GM10248 (cell line): ENCODE measurements at regions not wholly inside any gene's neighbourhood (a gene's known extent, or its start where the extent isn't known, plus 50 kb on each side); places are given as distances from the start of the nearest gene placed in this dataset.

Source experiments
- CTCF ChIA-PET: fragments of 300-600 bp; sonication (Branson Sonifier 250); formaldehyde crosslinking; extraction: SDS; loops from one replicate; lab custom pipeline; 2021; ENCODE audit warnings: antibody characterized with exemption; lab: Yijun Ruan, JAX
- POLR2A ChIA-PET: fragments of 350-650 bp; sonication (Branson Sonifier 250); formaldehyde crosslinking; extraction: SDS; loops from one replicate; lab custom pipeline; 2020; ENCODE audit warnings: antibody characterized with exemption; lab: Yijun Ruan, JAX
- DNase-seq: peaks from one replicate; pipeline ENCODE4 v3.0.0; 2012; ENCODE audit errors: extremely low spot score
- TF ChIP-seq, protein P1 (sequence below): IDR thresholded peaks from 2 replicates; pipeline ENCODE4 v1.5.1; 2012; ENCODE audit warnings: mild to moderate bottlenecking, low read depth; ENCODE audit errors: extremely low read depth, missing control alignments, control extremely low read depth

GRCh38 chr5:107771926-107772325, 101.2 kb upstream of the EFNA5 start:
- no peak for DNase-seq
- POLR2A ChIA-PET = no interaction called here
- TF ChIP-seq, protein P1, sequence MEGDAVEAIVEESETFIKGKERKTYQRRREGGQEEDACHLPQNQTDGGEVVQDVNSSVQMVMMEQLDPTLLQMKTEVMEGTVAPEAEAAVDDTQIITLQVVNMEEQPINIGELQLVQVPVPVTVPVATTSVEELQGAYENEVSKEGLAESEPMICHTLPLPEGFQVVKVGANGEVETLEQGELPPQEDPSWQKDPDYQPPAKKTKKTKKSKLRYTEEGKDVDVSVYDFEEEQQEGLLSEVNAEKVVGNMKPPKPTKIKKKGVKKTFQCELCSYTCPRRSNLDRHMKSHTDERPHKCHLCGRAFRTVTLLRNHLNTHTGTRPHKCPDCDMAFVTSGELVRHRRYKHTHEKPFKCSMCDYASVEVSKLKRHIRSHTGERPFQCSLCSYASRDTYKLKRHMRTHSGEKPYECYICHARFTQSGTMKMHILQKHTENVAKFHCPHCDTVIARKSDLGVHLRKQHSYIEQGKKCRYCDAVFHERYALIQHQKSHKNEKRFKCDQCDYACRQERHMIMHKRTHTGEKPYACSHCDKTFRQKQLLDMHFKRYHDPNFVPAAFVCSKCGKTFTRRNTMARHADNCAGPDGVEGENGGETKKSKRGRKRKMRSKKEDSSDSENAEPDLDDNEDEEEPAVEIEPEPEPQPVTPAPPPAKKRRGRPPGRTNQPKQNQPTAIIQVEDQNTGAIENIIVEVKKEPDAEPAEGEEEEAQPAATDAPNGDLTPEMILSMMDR = no peak
- CTCF ChIA-PET = interaction anchor here (1.0 to 1.4 kb wide), 2 partner anchors 10 to 13 kb away, joined by 3 to 4 read pairs; no protein-coding TSS in a partner anchor

- TF ChIP-seq, protein P1 = no peak
- DNase-seq = no peak
- CTCF ChIA-PET = interaction anchor here (1.2 kb wide), 1 partner anchor 24 kb away, joined by 3 read pairs; no protein-coding TSS in a partner anchor
- POLR2A ChIA-PET = no interaction called here
Measured at GRCh38 chr5:107770051-107770450, 99.3 kb upstream of the EFNA5 start.

DNA sequence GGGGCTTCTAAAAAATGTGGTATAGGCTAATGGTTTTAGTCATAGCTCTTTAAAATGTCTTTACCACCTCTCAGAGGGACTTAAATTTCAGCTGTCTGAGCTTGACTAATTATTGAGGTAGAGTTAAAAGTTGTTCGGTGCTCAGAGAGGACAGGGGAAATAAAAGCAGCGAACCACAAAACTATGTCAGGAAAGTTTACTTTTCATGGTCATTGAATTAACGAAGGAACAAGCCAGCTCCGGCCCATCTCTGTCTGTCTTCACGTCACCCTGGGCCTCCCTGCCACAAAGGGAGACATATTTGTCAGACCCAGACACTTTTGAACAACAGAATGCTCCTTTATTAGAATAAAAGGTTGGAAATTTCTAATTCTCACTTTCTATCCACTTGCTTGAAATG, 98.8 kb upstream of the EFNA5 start:
- no peak for DNase-seq
- CTCF ChIA-PET = interaction anchor here (1.5 kb wide), 1 partner anchor 8 kb away, joined by 5 read pairs; no protein-coding TSS in a partner anchor
- POLR2A ChIA-PET = no interaction called here
- TF ChIP-seq, protein P1 = no peak

- DNase-seq = no peak
- POLR2A ChIA-PET = no interaction called here
- TF ChIP-seq, protein P1 = no peak
- CTCF ChIA-PET = no interaction called here
Measured at GRCh38 chr5:107766972-107767371, 96.2 kb upstream of the EFNA5 start.

DNA sequence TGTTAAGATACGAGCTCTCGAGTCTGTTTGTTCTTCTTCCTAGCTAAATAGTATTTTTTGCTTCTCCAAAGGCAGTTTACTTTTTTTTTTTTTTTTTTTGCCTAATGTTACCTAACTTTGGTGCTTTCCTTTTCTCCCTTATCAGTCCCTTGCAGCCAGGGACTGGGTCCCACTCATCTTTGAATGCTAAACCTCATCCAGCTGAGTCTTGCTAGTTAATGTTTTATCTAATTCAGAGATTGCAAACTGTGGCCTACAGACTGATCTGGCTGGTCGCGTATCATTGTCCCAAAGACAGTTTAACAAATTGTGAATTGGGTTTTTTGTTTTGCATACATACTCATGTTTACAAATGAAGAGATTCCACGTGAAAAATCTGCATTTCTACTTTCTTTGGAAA, 95.7 kb upstream of the EFNA5 start:
- TF ChIP-seq, protein P1 = no peak
- ChIA-PET POLR2A (no interaction called here), CTCF (no interaction called here)
- no peak for DNase-seq

- POLR2A ChIA-PET = no interaction called here
Measured at GRCh38 chr5:107765805-107766063, 95.0 kb upstream of the EFNA5 start.

More at GRCh38 chr5:107765805-107766063, 95.0 kb upstream of the EFNA5 start:
- CTCF ChIA-PET = interaction anchor here (0.8 to 1.1 kb wide), 2 partner anchors 31 to 59 kb away, joined by 3 read pairs; no protein-coding TSS in a partner anchor
- TF ChIP-seq, protein P1 = no peak
- DNase-seq = no peak
